Caco-2 (cell line): ENCODE measurements at regions not wholly inside any gene's neighbourhood (a gene's known extent, or its start where the extent isn't known, plus 50 kb on each side); places are given as distances from the start of the nearest gene placed in this dataset.

ENCODE experiments used
- BruUV-seq: library from RNA; stranded (reverse); fragments of 400-500 nt; replicated peaks from 2 replicates; lab custom pipeline; 2021; lab: Mats Ljungman, UMichigan
- CTCF ChIA-PET: fragments of 300-600 bp; sonication (Branson Sonifier 250); formaldehyde crosslinking; loops from one replicate; lab custom pipeline; 2022; ENCODE audit warnings: antibody characterized with exemption; lab: Charles Lee
- POLR2A ChIA-PET: fragments of 300-600 bp; sonication (Branson Sonifier 250); formaldehyde crosslinking; loops from one replicate; lab custom pipeline; 2022; ENCODE audit warnings: antibody characterized with exemption; lab: Charles Lee
- DNase-seq, 2 experiments: peaks; one replicate each; pipeline versions ENCODE4 v3.0.0 to v3.0.0-alpha.2; 2020 to 2022
- H3K27me3 ChIP-seq: replicated peaks from 2 replicates; pipeline ENCODE4 v1.6.0; 2011; ENCODE audit warnings: low read length; ENCODE audit not compliant: control insufficient read depth, insufficient read depth
- H3K36me3 ChIP-seq: 2 replicates; pipeline ENCODE4 v1.5.1; 2011; ENCODE audit warnings: low read length; ENCODE audit not compliant: control insufficient read depth, insufficient read depth
- H3K4me1 ChIP-seq: fragments of 250-450 bp; sonication (Bioruptor Pico); 2 replicates; pipeline ENCODE4 v1.5.1; 2020; ENCODE audit warnings: mild to moderate bottlenecking
- H3K4me3 ChIP-seq: 2 replicates; pipeline ENCODE4 v1.5.1; 2011; ENCODE audit warnings: low read depth, mild to moderate bottlenecking, control low read depth, low read length
- H3K9me3 ChIP-seq: fragments of 250-450 bp; sonication (Bioruptor Pico); 2 replicates; pipeline ENCODE4 v1.5.1; 2020; ENCODE audit warnings: mild to moderate bottlenecking, moderate library complexity
- H3K27ac Mint-ChIP-seq: one replicate; pipeline ENCODE4 v1.8.0; 2022; ENCODE audit warnings: mixed read lengths; ENCODE audit not compliant: unreplicated experiment
- H3K27me3 Mint-ChIP-seq: one replicate; pipeline ENCODE4 v1.8.0; 2022; ENCODE audit warnings: mixed read lengths; ENCODE audit not compliant: insufficient read depth, unreplicated experiment
- H3K36me3 Mint-ChIP-seq: one replicate; pipeline ENCODE4 v1.8.0; 2022; ENCODE audit warnings: mild to moderate bottlenecking, mixed read lengths; ENCODE audit not compliant: insufficient read depth, unreplicated experiment
- H3K4me1 Mint-ChIP-seq: one replicate; pipeline ENCODE4 v1.8.0; 2022; ENCODE audit warnings: low read depth, mixed read lengths; ENCODE audit not compliant: unreplicated experiment
- H3K4me3 Mint-ChIP-seq: one replicate; pipeline ENCODE4 v1.8.0; 2022; ENCODE audit warnings: mild to moderate bottlenecking, moderate library complexity, mixed read lengths; ENCODE audit not compliant: unreplicated experiment
- H3K9me3 Mint-ChIP-seq: one replicate; pipeline ENCODE4 v1.8.0; 2022; ENCODE audit warnings: mixed read lengths; ENCODE audit not compliant: unreplicated experiment
- intact Hi-C: fragments of 100-400 bp; cut with micrococcal nuclease; formaldehyde crosslinking; loops from one replicate; pipeline ENCODE4 v1.10.0; 2022; ENCODE audit not compliant: unreplicated experiment
- TF ChIP-seq, protein P1 (sequence below), 2 experiments: fragments of 200-600 bp in 1 of 2; IDR thresholded peaks; 1 replicate in 1 of 2; 2 replicates in 1 of 2; pipeline versions ENCODE4 v1.5.1 to v1.8.0; 2011 to 2022; ENCODE audit warnings: antibody characterized with exemption in 1 of 2, control low read depth in 1 of 2, inconsistent platforms in 1 of 2, low read depth in 1 of 2, low read length in 1 of 2, mild to moderate bottlenecking in 1 of 2, moderate library complexity in 1 of 2; ENCODE audit not compliant: insufficient read depth in 1 of 2, severe bottlenecking in 1 of 2, unreplicated experiment in 1 of 2

GRCh38 chr1:117694543-117694942 lies 88.7 kb downstream of the TENT5C start:
- Mint-ChIP-seq H3K36me3 (no peaks in the 10 kb centered on the region), H3K27me3 (no peaks in the 10 kb centered on the region), H3K27ac (no peak overlapping the region), H3K4me3 (no peak overlapping the region), H3K9me3 (no peaks in the 10 kb centered on the region), H3K4me1 (no peaks in the 10 kb centered on the region)
- H3K4me1 ChIP-seq: no peaks in the 10 kb centered on the region
- TF ChIP-seq, protein P1, sequence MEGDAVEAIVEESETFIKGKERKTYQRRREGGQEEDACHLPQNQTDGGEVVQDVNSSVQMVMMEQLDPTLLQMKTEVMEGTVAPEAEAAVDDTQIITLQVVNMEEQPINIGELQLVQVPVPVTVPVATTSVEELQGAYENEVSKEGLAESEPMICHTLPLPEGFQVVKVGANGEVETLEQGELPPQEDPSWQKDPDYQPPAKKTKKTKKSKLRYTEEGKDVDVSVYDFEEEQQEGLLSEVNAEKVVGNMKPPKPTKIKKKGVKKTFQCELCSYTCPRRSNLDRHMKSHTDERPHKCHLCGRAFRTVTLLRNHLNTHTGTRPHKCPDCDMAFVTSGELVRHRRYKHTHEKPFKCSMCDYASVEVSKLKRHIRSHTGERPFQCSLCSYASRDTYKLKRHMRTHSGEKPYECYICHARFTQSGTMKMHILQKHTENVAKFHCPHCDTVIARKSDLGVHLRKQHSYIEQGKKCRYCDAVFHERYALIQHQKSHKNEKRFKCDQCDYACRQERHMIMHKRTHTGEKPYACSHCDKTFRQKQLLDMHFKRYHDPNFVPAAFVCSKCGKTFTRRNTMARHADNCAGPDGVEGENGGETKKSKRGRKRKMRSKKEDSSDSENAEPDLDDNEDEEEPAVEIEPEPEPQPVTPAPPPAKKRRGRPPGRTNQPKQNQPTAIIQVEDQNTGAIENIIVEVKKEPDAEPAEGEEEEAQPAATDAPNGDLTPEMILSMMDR (IDR thresholded peaks at IDR 0.05; ENCODE audit: insufficient read depth in 1 of 2, low read depth in 1 of 2, low read length in 1 of 2, severe bottlenecking in 1 of 2, unreplicated experiment in 1 of 2): no peak
- no TSS peak for BruUV-seq
- no peaks in the 10 kb centered on the region for H3K9me3 ChIP-seq
- no peak overlapping the region for H3K4me3 ChIP-seq
- no peaks in the 10 kb centered on the region for H3K27me3 ChIP-seq
- intact Hi-C loops: no loop called here
- DNase-seq: no peak
- no peaks in the 10 kb centered on the region for H3K36me3 ChIP-seq
- CTCF ChIA-PET: no interaction called here
- POLR2A ChIA-PET: interaction anchor here (0.7 kb wide), 2 partner anchors 12 to 100 kb away, joined by 3 to 14 read pairs; no protein-coding TSS in a partner anchor

- Histone ChIP-seq H3K36me3 (no peaks in the 10 kb centered on the region), H3K27me3 (no peaks in the 10 kb centered on the region), H3K9me3 (no peaks in the 10 kb centered on the region), H3K4me3 (no peak overlapping the region), H3K4me1 (no peaks in the 10 kb centered on the region)
- ChIA-PET POLR2A (no interaction called here), CTCF (no interaction called here)
- BruUV-seq: no TSS peak
- Mint-ChIP-seq H3K27ac (no peak overlapping the region), H3K27me3 (no peaks in the 10 kb centered on the region), H3K4me1 (no peaks in the 10 kb centered on the region), H3K9me3 (no peaks in the 10 kb centered on the region), H3K36me3 (no peaks in the 10 kb centered on the region), H3K4me3 (no peak overlapping the region)
- TF ChIP-seq, protein P1 (IDR thresholded peaks at IDR 0.05; ENCODE audit: insufficient read depth in 1 of 2, low read depth in 1 of 2, low read length in 1 of 2, severe bottlenecking in 1 of 2, unreplicated experiment in 1 of 2): no peak
- intact Hi-C loops: no loop called here
- DNase-seq: no peak
Observed at GRCh38 chr1:117695796-117696490, 90.1 kb downstream of the TENT5C start.

DNA sequence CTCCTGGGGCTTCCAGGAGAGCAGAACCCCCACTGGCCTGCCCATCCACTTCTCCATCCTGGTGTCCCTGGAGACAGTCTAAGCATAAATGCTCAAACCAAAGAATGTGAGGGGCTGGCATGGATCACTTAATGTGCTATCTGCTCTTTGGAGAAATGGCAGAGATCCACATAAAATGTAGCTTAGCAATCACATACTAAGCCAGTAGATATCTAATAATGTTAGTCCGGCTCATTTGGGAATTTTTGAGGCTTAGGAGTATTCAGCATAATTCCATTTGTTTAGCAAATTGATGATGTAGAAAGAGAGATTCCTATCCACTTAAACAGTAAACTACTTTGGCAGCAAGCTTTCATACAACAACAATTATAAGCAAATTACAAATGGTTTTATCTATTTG lies 90.7 kb downstream of the TENT5C start:
- Histone ChIP-seq H3K36me3 (no peaks in the 10 kb centered on the region), H3K4me1 (no peaks in the 10 kb centered on the region), H3K9me3 (no peaks in the 10 kb centered on the region), H3K4me3 (no peak overlapping the region), H3K27me3 (no peaks in the 10 kb centered on the region)
- Mint-ChIP-seq H3K4me1 (no peaks in the 10 kb centered on the region), H3K9me3 (no peaks in the 10 kb centered on the region), H3K27me3 (no peaks in the 10 kb centered on the region), H3K4me3 (no peak overlapping the region), H3K27ac (no peak overlapping the region), H3K36me3 (no peaks in the 10 kb centered on the region)
- no peak for DNase-seq
- no TSS peak for BruUV-seq
- TF ChIP-seq, protein P1 (IDR thresholded peaks at IDR 0.05; ENCODE audit: insufficient read depth in 1 of 2, low read depth in 1 of 2, low read length in 1 of 2, severe bottlenecking in 1 of 2, unreplicated experiment in 1 of 2): no peak
- CTCF ChIA-PET: no interaction called here
- intact Hi-C loops: no loop called here
- POLR2A ChIA-PET: no interaction called here
